ENCODE measurements at regions not wholly inside any gene's neighbourhood (a gene's known extent, or its start where the extent isn't known, plus 50 kb on each side); places are given as distances from the start of the nearest gene placed in this dataset.

DNA sequence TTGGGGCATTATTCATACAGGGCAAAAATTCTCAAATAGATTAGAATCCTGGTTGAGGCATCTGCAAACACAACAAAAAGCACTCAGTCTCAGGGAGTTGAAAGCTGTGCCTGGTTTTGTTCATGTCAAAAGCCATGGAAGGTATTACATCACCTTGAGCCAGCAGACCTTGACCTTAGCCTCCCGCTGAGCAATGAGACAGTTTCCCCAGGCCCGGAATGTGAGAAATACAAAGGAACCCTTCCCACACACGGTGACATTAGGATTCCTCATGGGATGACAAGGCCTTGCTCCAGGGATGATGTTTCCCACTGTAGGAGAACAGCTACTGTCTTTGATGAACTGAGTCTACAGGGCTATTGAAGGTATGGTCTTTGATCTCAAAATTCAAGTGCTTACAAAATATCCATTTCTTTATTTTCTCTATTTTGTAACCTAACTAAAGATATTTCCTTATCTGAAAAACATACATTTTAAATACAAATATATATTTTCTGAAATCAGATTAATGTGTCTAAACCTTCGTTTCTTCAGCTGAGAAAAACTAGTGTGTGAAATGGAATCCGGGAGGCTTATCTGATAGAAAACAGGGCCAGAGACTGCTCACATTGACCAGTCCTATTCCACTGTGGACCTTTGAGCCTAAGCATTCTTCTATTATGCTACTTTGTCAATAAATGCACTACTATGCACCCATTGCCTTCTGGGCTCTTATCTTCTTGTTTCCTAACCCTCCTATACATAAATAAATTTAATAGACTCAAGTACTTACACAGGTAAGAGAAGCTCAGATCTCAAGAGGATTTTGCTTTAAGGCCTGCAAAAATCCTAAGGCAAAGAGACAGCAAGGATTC is 298.2 kb downstream of the KBTBD8 start:
- no peak for TF ChIP-seq CTCF (IDR thresholded peaks at IDR 0.05; ENCODE audit: low read length)
- no peak for TF ChIP-seq EZH2 (IDR thresholded peaks at IDR 0.05; ENCODE audit: borderline replicate concordance, low read length)
